ENCODE measurements at regions not wholly inside any gene's neighbourhood (a gene's known extent, or its start where the extent isn't known, plus 50 kb on each side); places are given as distances from the start of the nearest gene placed in this dataset.

DNA sequence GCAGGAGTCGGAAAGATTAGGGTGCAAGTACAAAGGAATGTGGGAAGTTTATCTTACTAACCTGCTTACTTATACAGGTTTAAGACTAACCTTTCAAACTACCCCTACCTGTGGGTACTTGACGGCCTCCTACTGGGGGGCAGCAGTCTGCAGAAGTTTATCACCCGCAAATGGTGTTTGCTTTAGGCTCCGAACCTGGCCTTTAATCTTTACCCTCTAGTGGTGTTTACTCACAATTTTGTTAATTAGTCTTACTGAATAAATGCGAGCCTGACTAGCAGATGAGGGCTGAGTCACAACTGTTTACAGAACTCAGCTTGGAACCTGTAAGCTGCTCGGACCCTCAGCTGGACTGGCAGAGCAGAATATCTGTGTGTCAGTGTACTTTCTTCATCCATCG, 204.2 kb upstream of the GPRIN3 start:
- Histone ChIP-seq H3K27me3 (ENCODE audit: low read depth, low read length) (no peaks in the 10 kb centered on the region), H3K79me2 (ENCODE audit: low read length) (no peaks in the 10 kb centered on the region), H3K4me3 (ENCODE audit: low read length) (no peak overlapping the region), H3K9me3 (ENCODE audit: insufficient read depth, low read length) (no peaks in the 10 kb centered on the region), H3K4me1 (ENCODE audit: low read length) (peaks cover 6% of the 10 kb centered on the region; the same call in 1 of the 2 replicates), H3K36me3 (replicated peaks; ENCODE audit: low read depth, low read length) (no peaks in the 10 kb centered on the region), H2AFZ (ENCODE audit: low read depth, low read length) (no peak overlapping the region), H3K4me2 (ENCODE audit: low read length) (no peak overlapping the region), H3K9ac (ENCODE audit: low read length) (no peak overlapping the region), H4K20me1 (ENCODE audit: insufficient read depth, low read length) (no peaks in the 10 kb centered on the region), H3K27ac (ENCODE audit: low read length) (no peak overlapping the region)
- TF ChIP-seq, protein P1, sequence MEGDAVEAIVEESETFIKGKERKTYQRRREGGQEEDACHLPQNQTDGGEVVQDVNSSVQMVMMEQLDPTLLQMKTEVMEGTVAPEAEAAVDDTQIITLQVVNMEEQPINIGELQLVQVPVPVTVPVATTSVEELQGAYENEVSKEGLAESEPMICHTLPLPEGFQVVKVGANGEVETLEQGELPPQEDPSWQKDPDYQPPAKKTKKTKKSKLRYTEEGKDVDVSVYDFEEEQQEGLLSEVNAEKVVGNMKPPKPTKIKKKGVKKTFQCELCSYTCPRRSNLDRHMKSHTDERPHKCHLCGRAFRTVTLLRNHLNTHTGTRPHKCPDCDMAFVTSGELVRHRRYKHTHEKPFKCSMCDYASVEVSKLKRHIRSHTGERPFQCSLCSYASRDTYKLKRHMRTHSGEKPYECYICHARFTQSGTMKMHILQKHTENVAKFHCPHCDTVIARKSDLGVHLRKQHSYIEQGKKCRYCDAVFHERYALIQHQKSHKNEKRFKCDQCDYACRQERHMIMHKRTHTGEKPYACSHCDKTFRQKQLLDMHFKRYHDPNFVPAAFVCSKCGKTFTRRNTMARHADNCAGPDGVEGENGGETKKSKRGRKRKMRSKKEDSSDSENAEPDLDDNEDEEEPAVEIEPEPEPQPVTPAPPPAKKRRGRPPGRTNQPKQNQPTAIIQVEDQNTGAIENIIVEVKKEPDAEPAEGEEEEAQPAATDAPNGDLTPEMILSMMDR (IDR thresholded peaks at IDR 0.05; ENCODE audit: low read depth, low read length), result no peak
- no peak for TF ChIP-seq EZH2phosphoT487 (IDR thresholded peaks at IDR 0.05; ENCODE audit: low read depth)

DNA sequence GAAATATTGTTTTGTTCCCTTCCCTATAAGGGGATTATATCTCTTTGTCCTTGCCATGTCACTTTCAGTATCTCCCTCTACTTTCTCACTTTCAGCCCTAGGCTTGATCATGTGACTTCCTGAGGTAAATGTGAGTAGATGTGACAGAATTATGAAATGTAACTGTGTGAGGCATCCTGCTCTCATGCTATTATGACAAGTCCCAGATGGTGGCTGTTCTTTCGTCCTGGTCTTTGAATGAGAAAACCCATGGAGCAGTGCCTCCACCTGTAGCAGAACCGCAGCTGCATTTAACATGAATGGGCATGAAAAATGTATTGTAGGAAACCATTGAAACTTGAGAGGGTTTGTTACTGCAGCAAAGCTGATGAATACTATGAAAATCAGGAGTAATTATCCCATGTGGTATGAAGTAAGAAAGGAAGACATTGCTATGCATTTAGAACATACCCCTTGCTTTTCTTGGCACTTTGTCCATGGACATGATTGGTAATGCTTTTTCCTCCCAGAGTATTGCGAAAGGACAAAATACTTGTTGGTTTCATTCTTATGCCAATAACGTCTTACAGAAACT, 202.2 kb upstream of the GPRIN3 start:
- Histone ChIP-seq H3K9ac (ENCODE audit: low read length) (no peak overlapping the region), H3K4me3 (ENCODE audit: low read length) (no peak overlapping the region)
- no peak for TF ChIP-seq EZH2phosphoT487 (IDR thresholded peaks at IDR 0.05; ENCODE audit: low read depth)
- TF ChIP-seq, protein P1 (IDR thresholded peaks at IDR 0.05; ENCODE audit: low read depth, low read length), result no peak

DNA sequence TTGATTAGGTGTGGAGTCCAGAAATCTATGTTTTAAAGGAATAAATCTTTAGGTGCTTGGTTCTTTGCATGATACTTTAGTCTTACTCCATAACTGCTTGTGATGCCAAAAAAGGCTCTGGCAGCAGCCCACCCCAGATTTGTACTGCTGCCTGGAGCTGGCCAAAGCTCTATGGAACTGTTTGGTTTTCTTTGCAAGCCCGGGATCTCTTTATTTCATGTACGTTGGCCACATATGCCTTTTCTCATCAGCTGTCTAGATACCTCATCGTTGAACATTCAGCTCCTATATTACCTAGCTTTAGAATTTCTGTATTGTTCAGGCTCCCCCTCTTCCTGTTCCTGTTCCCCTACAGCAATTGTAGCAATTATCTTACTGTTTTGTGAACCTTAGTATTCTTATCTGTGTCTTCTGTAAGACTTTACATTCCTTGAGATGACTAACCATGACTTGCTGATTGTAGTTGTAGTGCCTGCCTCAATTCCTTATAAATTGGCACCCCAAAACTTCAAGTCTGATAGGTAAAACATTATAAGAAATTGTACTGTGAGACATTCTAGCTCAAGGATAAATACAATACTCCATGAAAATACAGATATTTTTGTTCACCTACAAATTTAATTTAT, 199.4 kb upstream of the GPRIN3 start:
- Histone ChIP-seq H3K4me1 (ENCODE audit: low read length) (peaks cover 6% of the 10 kb centered on the region; the same call in 1 of the 2 replicates), H2AFZ (ENCODE audit: low read depth, low read length) (no peak overlapping the region), H3K4me2 (ENCODE audit: low read length) (no peak overlapping the region), H3K27me3 (ENCODE audit: low read depth, low read length) (no peaks in the 10 kb centered on the region), H3K79me2 (ENCODE audit: low read length) (no peaks in the 10 kb centered on the region), H3K27ac (ENCODE audit: low read length) (no peak overlapping the region), H3K9me3 (ENCODE audit: insufficient read depth, low read length) (no peaks in the 10 kb centered on the region), H3K4me3 (ENCODE audit: low read length) (no peak overlapping the region), H3K36me3 (replicated peaks; ENCODE audit: low read depth, low read length) (no peaks in the 10 kb centered on the region), H3K9ac (ENCODE audit: low read length) (no peak overlapping the region), H4K20me1 (ENCODE audit: insufficient read depth, low read length) (no peaks in the 10 kb centered on the region)
- TF ChIP-seq, protein P1 (IDR thresholded peaks at IDR 0.05; ENCODE audit: low read depth, low read length), result no peak
- TF ChIP-seq EZH2phosphoT487 (IDR thresholded peaks at IDR 0.05; ENCODE audit: low read depth), result no peak

More for the DNA sequence above, 202.2 kb upstream of the GPRIN3 start:
- H3K4me2 ChIP-seq (ENCODE audit: low read length), result no peak overlapping the region
- H3K4me1 ChIP-seq (ENCODE audit: low read length), result peaks cover 6% of the 10 kb centered on the region; the same call in 1 of the 2 replicates
- no peaks in the 10 kb centered on the region for H3K79me2 ChIP-seq (ENCODE audit: low read length)
- H3K27me3 ChIP-seq (ENCODE audit: low read depth, low read length), result no peaks in the 10 kb centered on the region
- H3K27ac ChIP-seq (ENCODE audit: low read length), result no peak overlapping the region
- no peaks in the 10 kb centered on the region for H3K9me3 ChIP-seq (ENCODE audit: insufficient read depth, low read length)
- H4K20me1 ChIP-seq (ENCODE audit: insufficient read depth, low read length), result no peaks in the 10 kb centered on the region
- H2AFZ ChIP-seq (ENCODE audit: low read depth, low read length), result 0 out of 2 replicates have a peak overlapping the region, but pooled peaks have one; percentile 1
- H3K36me3 ChIP-seq (replicated peaks; ENCODE audit: low read depth, low read length), result no peaks in the 10 kb centered on the region

DNA sequence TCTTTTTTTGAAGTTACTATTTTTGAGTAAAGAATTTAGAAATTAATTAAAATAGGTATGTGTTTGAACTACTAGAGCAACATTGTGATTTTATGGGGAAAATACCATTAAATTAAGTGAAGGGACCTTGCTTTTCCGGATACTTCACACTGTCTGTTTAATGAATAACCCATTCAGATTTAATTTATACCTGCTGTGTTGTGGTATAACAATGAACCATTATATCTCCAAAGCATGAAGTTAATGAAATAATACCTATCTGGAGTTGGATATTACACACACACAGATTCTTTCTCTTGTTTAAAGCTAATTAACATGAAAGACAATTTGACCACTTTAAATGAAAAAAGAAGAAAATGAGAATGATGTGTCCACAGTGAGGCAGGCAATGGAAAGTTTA, 195.0 kb upstream of the GPRIN3 start:
- Histone ChIP-seq H3K9me3 (ENCODE audit: insufficient read depth, low read length) (no peaks in the 10 kb centered on the region), H4K20me1 (ENCODE audit: insufficient read depth, low read length) (no peaks in the 10 kb centered on the region), H3K9ac (ENCODE audit: low read length) (no peak overlapping the region), H3K27ac (ENCODE audit: low read length) (no peak overlapping the region), H2AFZ (ENCODE audit: low read depth, low read length) (no peak overlapping the region), H3K4me1 (ENCODE audit: low read length) (no peaks in the 10 kb centered on the region), H3K36me3 (replicated peaks; ENCODE audit: low read depth, low read length) (no peaks in the 10 kb centered on the region), H3K4me3 (ENCODE audit: low read length) (no peak overlapping the region), H3K27me3 (ENCODE audit: low read depth, low read length) (no peaks in the 10 kb centered on the region), H3K4me2 (ENCODE audit: low read length) (no peak overlapping the region), H3K79me2 (ENCODE audit: low read length) (no peaks in the 10 kb centered on the region)
- TF ChIP-seq, protein P1 (IDR thresholded peaks at IDR 0.05; ENCODE audit: low read depth, low read length), result no peak
- no peak for TF ChIP-seq EZH2phosphoT487 (IDR thresholded peaks at IDR 0.05; ENCODE audit: low read depth)
